K562 (cell line): ENCODE measurements at regions not wholly inside any gene's neighbourhood (a gene's known extent, or its start where the extent isn't known, plus 50 kb on each side); places are given as distances from the start of the nearest gene placed in this dataset.

ENCODE experiments used
- CTCF ChIP-seq, 3 experiments: IDR thresholded peaks in 2 of 3; conservative IDR thresholded peaks in 1 of 3; 2 replicates each; pipeline ENCODE4 v1.5.1; 2011 to 2012; ENCODE audit warnings: low read length in 3 of 3, mild to moderate bottlenecking in 3 of 3, control low read depth in 2 of 3, improper control_type of control experiment in 1 of 3, inconsistent platforms in 1 of 3, low read depth in 1 of 3, mixed read lengths in 1 of 3, moderate library complexity in 1 of 3; ENCODE audit not compliant: insufficient read depth in 2 of 3
- EZH2 ChIP-seq: IDR thresholded peaks from 2 replicates; pipeline ENCODE4 v1.6.1; 2012; ENCODE audit warnings: low read depth, mild to moderate bottlenecking, inconsistent platforms, low read length, borderline replicate concordance
- GABPA ChIP-seq: fragments of 200-800 bp; sonication (Bioruptor generic); conservative IDR thresholded peaks from 2 replicates; pipeline ENCODE4 v1.6.1; 2016; ENCODE audit warnings: low read depth, missing genetic modification characterization, missing compliant biosample characterization
- GATA2 ChIP-seq: sonication (generic); formaldehyde crosslinking; IDR thresholded peaks from 2 replicates; pipeline ENCODE4 v1.4.0; 2020; ENCODE audit warnings: mild to moderate bottlenecking, missing genetic modification reagents
- NFIC ChIP-seq: fragments of 450-650 bp; IDR thresholded peaks from 2 replicates; pipeline ENCODE4 v1.6.1; 2017; ENCODE audit warnings: mild to moderate bottlenecking, inconsistent platforms
- POLR2A ChIP-seq: fragments of 450-650 bp; conservative IDR thresholded peaks from 2 replicates; pipeline ENCODE4 v1.6.1; 2016
- SREBF1 ChIP-seq: fragments of 150-350 bp; IDR thresholded peaks from 2 replicates; pipeline ENCODE4 v1.6.1; 2014; ENCODE audit warnings: antibody characterized with exemption, low read depth, low read length, borderline replicate concordance
- STAT5B ChIP-seq: fragments of 250-450 bp; sonication (Bioruptor Pico); IDR thresholded peaks from 2 replicates; pipeline ENCODE4 v1.8.0; 2021; ENCODE audit warnings: mild to moderate bottlenecking, inconsistent platforms
- USF1 ChIP-seq: sonication (generic); formaldehyde crosslinking; IDR thresholded peaks from 2 replicates; pipeline ENCODE4 v1.9.0; 2022; ENCODE audit warnings: mild to moderate bottlenecking, missing genetic modification reagents
- USF2 ChIP-seq: sonication (generic); formaldehyde crosslinking; IDR thresholded peaks from 2 replicates; pipeline ENCODE4 v1.5.0; 2020; ENCODE audit warnings: missing genetic modification reagents
- ZNF24 ChIP-seq: fragments of 450-650 bp; IDR thresholded peaks from 2 replicates; pipeline ENCODE4 v1.6.1; 2016
- ZNF655 ChIP-seq: fragments of 250-450 bp; sonication (Bioruptor Pico); IDR thresholded peaks from 2 replicates; pipeline ENCODE4 v1.5.0; 2021
- ZNF830 ChIP-seq: fragments of 250-450 bp; sonication (Bioruptor Pico); IDR thresholded peaks from 2 replicates; pipeline ENCODE4 v1.5.0; 2021; ENCODE audit warnings: mild to moderate bottlenecking

- TF ChIP-seq ZNF24 (no peak), ZNF655 (CRISPR knock-in tag) (no peak), SREBF1 (no peak), GATA2 (CRISPR knock-in tag) (no peak), USF1 (CRISPR knock-in tag) (no peak), USF2 (CRISPR knock-in tag) (no peak), ZNF830 (CRISPR knock-in tag) (no peak), NFIC (no peak), EZH2 (no peak), GABPA (tag) (no peak), STAT5B (CRISPR knock-in tag) (no peak), POLR2A (no peak), CTCF (IDR thresholded peaks at IDR 0.05 in 2 of 3, conservative IDR thresholded peaks at IDR 0.05 in 1 of 3; ENCODE audit: insufficient read depth in 2 of 3, low read depth in 1 of 3, low read length in 3 of 3) (no peak)
Measured at GRCh38 chr1:113246929-113247328, 143.4 kb upstream of the MAGI3 start.
